GM18873 (cell line): ENCODE measurements at regions not wholly inside any gene's neighbourhood (a gene's known extent, or its start where the extent isn't known, plus 50 kb on each side); places are given as distances from the start of the nearest gene placed in this dataset.

Experiments
- ATAC-seq: cut with Tn5 transposase; IDR thresholded peaks from one replicate; pipeline ENCODE4 v1.9.1; 2021; ENCODE audit warnings: mild to moderate bottlenecking, moderate library complexity, moderate number of reproducible peaks; ENCODE audit not compliant: unreplicated experiment, low FRiP score

DNA sequence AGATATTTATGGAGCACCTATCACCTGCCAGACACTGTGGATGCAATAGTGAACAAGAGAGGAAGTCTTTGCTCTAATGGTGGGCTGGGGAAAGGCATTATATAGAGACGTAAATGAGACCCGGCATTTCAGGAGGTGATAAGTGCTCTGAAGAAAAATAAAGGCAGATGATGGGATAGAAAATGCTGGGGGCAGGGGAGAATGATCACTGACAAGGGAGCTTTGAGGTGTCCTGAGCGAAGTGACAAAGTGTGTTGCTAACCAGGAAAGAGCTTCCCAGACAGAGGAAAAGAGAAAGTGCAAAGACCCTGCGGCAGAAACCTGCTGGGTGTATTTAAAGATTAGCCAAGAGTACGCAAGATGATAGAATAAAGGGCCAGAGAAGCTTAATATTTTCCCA is 1096.1 kb downstream of the BCL11B start:
- ATAC-seq = no peak

DNA sequence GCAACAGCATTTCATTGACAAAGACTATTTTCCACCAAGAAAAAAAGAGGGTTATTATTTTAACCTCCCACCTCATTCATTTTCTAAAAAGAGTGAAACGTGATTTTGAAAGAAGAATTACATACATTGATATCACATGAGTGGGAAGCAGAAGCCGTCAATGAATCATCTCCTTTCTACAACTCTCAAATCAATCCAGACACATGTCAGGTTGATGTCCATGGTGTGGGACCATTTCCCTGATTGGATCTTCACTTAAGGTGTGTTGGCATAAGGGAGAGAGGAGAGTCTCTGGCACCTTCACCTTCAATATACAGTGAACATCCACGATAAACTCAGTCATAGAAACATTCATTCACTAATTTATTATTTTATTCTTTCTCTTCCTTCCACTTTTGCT is 1095.1 kb downstream of the BCL11B start:
- ATAC-seq = no peak

DNA sequence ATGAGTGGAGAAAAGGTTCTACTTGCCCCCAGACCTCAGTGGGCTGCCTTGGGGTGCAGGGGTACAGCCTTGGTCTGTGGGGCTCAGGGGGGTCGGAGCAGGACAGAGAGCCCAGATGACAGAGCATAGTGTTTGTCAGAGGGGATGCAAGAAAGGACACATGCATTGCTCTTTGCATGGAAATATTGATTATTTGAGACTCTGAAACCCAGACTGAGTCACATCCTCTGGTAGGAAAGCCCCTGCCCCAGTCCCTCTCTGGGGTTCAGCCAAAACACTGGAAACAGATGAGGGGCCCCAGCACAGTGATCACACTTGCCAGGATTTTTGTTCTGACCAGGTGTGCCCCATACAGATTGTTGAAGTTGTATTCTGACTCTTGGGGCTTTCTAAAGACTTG is 1094.4 kb downstream of the BCL11B start:
- no peak for ATAC-seq

DNA sequence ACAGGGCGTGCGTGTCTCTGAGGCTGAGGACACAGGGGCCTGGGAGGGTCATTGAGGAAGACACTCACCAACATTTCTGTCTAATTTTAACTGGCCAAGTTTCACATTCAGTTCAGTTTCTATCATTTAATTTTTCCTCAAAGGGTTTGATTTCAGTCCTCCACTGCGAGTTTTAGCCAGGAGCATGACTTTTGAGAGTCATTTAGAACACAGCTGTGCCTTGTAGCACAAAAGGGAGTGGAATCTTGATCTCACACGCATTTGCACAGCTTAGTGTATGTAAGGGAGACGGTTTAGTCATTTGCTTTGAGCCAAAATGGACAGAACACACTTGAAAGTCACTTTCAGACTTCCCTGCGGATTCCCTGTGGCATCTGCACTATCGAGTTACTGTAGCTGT is 1090.8 kb downstream of the BCL11B start:
- no peak for ATAC-seq

DNA sequence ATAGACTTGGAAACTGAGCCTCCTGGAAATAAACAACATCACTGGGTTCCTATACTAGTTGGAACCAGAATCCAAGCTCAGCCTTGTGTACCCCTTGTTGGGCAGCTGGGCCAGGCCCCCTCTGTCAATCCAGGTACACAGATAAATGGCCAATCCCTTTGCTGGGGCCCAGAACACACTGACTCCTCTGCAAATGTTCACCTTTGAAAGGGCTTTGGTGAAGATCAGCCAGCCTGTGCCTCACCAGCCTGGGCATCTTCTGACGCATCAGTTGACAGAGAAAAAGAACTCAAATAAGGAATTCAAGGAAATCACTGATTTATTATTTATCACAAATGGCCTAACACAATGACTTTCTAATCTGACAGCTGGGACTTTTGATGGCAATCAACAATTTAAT is 1090.2 kb downstream of the BCL11B start:
- ATAC-seq = no peak

DNA sequence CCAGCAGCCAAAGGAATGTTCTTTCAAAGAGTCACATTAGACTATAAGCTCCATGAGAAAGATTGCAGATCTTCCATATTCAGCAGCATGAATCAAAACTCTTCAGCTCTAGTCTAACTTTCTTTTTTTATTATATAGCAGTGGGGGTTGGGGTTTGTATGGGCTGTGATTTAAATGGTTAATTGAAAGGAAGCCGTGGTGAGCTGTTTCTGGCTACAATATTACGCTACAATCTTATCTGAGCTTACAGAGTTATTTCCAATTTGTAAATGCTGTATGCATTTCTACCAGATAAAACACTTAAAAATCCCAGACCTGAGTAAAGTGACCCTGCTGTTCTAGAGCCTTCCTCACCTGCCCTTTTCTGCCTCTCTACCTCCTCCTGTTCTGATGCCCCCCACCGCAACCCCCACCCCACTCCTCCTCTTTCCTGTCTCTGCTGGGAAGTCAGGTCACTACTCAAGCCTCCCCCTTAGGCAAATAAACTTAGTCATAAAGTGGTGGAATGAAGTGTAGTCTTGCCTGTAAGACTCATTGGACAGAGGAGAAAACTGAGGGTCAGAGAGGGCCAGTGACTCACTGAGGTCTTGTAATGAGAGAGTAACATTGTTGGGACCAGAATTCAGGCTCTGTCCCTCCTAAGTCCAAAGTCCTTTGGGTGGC is 1089.5 kb downstream of the BCL11B start:
- ATAC-seq = no peak

DNA sequence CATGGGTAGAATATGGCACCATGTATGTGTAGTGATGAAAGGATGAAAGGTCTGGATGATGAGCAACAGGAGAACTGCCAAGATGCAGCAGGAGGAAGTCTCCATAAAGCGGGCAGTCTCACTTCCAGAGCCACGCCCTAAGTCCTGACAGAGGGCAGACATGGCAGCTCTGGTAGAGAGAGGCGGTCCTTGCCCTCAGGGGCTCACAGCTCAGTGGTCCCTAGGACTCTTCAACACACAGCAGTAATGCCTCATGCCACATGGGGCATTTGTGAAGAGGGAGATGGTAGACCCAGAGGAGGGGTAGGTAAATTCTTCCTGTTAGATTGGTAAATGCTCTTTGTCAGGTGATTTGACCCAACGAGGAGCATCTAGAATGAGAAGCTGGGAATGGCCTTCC is 1088.4 kb downstream of the BCL11B start:
- no peak for ATAC-seq

DNA sequence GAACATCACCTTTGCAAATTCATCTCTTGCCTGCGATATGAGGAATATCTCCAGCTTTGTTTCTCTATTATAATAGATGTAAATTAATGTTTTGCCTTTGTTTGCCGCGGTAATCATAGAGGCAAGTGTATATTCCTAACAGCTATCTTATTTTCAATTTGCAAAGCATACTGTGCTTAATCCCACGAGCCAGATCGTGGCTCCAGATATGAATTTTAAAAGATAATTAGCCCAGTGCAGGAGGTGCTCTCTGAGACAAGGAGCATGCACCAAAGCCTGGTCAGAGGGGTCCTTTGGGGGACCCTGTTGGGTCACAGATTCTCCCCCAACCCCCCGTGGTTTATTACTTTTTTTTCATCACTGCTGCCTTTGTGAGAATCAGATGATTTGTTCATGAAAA is 1087.5 kb downstream of the BCL11B start:
- ATAC-seq = no peak

DNA sequence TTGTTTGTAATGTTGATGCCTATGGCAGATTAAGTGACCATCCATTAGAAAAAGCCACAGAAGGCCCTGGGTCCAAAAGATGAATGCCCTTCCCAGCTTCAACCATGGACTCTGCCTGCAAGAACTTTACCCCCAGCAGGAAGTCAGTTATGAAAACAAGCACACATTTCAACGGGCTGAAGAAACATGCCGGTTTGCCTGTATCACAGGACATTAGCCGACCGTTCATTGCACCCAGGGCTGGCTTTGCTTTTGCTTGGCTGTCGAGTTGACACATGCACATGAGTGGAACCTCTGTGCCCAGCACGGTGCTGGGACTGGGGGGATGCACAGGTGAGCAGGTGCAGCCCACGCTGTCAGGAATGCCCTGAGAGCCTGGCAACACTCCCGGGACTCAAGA is 1087.0 kb downstream of the BCL11B start:
- no peak for ATAC-seq

DNA sequence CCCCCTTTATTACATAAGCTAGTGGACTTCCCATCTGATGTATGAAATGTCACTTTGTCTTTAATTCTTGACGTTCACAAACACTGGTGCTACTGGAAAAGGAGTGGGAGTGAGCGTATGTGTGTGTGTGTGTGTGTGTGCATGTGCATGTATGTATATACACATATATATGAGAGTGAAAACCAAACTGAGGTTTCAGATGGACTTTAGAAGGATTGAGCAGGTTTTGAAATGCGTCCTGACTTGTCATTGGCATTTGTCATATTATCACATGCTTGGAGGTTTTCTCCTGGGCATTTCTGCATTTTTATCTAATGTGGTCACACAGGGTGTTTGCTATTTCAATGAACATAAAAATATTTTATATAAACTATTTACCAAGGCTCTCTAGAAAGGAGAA is 1085.9 kb downstream of the BCL11B start:
- ATAC-seq = no peak

DNA sequence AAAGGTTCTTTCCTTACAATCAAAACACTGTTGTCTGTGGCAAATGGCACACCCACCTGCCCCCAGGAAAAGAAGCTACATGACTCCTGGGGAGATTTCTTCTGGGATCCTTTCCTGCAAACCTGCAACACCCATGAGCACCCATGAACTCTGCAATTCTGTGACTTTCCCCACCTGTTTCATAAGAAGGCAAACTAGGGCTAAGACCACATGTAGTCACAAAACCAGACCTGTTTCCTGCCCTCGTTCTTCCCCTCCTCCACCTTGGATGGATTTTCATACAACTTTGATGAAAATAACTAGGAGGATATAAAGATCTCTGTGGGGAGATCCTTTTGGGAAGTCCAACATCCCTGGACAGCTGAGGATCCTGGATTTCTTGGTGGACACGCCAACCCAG is 1084.7 kb downstream of the BCL11B start:
- ATAC-seq = no peak

DNA sequence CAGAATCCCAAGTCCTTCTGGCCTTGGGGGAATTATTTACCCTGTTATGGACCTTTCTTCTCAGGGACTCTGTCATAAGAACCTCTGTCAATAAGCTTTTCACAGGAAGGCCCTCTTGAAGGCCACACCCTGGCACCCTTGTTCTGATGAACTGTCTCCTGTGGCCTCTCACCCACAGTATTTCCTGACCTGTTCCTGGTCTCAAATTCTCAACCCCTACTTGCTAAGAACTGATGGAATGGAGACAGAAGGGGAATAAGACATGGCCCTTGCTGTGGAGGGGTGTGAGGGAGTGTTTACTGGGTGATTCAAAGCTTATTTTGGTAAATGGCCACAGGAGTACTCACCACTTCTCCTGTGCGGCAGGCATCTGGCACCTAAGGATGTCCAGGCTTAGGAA is 1082.9 kb downstream of the BCL11B start:
- ATAC-seq = no peak

DNA sequence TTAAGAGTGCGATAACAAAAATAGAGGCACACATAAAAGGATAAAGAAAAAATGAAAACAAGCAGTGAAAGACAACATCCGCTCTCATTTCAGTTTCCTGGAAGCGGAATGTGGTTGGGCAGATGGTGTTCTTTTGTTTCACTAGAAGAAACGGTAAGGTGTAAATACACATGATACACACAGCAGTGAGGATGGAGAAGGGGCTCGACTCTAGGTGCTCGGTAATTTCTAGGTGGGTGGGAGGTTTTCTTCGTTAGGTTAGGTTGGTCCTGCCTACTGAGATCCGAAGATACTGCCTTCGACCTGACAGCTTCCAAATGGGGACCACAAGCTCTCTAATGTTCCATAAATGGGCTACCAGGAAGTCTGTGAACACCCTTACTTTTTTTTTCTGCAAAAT is 1082.5 kb downstream of the BCL11B start:
- ATAC-seq = no peak

DNA sequence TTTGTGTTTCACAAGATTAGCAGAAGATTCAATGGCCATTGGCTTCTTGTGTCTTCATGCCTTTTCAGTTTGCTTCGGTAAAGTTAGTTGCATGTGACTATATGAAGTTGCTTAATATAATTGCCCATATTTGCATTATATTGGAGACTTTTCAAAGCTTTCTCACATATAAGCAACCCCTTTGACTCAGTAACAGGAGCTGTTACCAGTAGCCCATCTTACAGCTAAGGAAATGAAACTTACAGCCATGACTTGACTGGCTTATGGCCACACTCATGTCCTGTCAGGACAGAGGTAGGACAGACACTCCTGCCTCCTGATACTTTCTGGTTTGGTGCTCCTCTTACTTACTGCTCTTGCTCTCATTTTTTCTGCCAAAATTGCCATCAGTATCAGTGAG is 1082.1 kb downstream of the BCL11B start:
- ATAC-seq = no peak

DNA sequence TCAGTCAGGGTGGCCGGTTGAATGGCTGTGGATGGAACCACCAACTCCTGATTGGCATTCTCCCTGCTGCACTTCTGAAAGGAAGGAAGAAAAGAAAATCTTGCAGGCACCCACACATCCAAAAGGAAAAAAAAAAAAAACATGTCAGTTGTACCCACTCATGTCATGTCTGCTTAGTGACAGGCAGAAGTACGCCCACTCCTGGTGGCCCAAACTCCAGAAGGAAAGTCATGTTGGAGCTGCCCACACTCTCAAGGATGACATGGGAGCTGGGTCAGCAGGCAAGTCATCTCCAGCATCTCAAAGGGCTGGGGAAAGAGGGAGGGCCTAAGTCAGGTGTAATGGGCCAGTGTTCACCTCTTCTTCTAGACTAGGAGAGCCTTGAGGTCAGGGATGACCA is 1079.1 kb downstream of the BCL11B start:
- ATAC-seq = no peak

DNA sequence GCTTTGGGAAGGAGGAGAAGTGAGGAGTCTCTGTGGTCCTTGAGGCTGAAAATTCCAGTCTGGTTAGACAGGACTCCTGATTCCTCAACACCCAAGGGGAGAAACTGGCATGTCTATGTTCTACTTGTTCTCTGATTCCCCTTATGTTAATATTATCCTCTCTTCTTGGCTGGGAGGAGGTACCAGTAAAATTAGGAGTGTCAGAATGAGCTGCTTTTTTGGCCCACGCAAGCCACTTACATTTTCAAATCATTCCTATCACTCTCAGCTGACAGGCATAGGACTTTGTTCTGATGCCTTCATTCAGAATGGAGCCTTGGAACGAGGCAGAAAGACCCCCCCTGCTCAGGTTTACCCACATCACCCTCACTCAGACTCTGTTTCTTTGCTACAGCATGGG is 1077.2 kb downstream of the BCL11B start:
- ATAC-seq = no peak

DNA sequence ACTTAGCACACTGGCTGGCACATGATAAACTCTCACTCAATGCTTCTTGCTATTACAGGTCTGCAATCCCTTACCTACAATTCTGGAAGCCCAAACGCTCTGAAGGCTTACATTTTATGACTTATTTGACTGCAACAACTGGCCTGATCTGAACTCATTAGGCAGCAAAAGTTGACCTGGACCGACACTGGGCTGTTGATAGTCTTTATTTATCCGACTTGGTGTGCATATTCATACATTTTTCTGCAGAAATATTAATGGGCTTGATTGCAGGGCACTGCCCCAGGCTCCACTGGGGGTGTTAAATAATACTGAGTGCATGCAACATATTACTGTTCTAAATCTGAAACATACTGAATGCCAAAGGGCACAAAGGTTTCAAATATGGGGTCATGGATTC is 1076.7 kb downstream of the BCL11B start:
- ATAC-seq = no peak

DNA sequence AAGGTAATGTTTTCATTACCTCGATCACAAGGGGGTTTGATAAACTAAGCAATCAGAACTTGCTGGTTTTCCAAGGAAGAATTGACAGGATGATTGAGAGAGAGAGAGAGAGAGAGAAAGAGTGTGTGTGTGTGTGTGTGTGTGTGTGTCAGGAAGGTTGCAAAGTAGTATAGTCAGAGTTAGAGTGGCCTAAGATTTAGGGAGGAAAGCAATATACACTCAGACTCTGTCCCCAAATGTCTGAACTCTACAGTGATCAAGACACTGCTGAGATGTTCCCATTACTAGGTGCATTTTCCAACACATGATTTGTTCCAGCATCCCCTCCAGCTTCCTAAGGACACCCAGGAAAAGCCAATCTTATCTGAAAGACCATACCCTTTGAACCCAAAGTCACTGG is 1074.1 kb downstream of the BCL11B start:
- no peak for ATAC-seq

DNA sequence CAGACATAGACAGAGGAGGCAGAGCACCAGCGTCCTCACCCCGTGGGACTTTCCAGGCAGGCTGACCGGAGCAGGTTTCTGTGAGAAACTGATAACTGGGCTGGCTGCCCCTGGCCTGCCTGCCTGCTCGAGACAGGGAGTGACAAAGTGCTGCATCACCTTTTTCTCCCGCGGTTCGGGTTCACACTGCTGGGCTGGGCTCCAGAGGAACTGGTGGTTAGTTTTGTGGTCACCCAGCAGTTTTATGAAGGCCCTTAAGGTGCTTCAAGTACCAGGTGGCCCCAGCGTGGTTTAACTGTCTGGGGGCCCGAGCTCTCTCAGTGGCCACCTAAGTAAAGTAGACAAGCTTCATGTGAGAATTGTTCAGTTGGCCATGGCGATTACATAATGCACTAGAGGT is 1073.6 kb downstream of the BCL11B start:
- ATAC-seq = no peak

DNA sequence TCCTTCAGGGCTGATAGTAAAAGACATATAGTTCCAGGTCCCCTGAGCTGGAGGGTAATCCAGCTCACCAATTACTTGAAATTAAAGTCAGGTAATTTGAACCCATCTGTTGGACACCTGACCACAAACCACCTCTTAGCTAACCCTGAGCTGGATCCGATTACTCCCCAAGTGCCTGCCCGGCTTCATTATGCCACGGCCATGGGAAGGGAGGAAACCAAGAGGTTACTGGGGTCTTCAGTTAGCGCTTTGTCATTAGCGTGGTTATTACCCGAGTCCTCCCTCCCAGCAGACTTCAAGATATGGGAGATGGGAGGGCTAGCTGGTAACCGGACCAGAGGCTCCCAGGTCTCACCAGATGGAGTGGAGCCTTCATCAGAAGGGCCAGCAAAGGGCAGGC is 1071.4 kb downstream of the BCL11B start:
- ATAC-seq = no peak

DNA sequence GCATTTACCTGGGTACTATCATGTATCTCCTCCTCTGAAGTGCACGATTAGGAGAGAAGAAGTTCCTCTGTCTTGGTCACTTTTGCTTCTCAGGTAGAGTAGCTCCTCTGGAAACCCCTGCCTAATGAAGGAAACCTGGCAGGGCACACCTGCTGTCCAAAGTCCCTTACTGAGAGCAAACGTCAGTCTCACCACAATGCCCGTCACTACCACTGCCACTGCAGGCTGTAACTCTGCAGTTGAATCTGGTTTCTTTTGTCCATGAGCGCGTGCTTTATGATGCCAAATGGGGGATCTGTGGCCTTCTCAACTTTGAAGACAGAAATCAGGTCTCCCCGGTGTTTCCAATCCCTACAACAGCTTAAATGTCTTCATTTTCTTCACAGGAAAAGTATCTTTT is 1068.6 kb downstream of the BCL11B start:
- ATAC-seq = no peak

DNA sequence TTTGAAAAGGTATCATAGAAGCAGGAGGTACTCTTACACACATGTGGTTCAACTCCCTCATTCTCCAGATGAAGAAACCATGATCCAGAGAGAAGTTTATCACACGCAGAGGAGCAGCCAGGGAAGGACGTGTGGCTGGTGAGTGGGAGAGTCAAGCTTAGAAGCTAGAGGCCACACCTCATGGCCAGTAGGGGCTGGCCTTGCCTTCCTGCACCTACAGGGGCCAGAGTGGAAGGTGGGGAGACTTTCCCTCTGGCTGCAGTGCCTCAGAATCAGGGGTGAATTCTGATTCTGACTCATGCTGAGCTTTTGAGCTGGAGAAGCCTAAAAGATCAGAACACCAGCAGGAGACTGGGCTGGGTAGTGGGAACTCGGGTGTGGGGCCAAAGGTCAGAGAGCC is 1067.9 kb downstream of the BCL11B start:
- no peak for ATAC-seq

DNA sequence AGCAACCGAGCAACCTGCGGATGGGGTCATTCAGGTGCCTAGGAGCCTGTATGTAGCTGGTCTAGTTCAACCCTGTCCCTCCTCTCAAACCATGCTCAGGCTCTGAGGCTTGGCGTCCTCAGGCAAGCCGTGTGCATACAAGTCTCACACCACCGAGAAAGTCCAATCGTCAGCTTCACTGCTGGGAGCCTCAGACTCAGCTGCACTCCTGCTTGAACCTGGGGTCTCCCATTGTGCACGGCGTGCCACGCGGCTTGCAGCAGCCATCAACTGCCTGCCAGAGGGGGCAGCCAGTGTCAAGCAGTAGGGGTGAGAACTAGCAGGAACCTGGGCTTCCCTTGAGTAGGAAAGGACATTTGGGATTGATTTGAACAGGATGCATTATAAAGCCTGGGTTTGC is 1064.6 kb downstream of the BCL11B start:
- no peak for ATAC-seq
